SK-N-SH treated with all-trans-retinoic acid at 6 μM for 48 hours (cell line): ENCODE measurements at regions not wholly inside any gene's neighbourhood (a gene's known extent, or its start where the extent isn't known, plus 50 kb on each side); places are given as distances from the start of the nearest gene placed in this dataset.

Experiments
- ATAC-seq: fragments of 200-7000 bp; cut with Tn5 transposase; 3 replicates; pipeline ENCODE4 v1.9.1; 2020; ENCODE audit warnings: mild to moderate bottlenecking, moderate library complexity
- BACH2 ChIP-seq: fragments of 250-450 bp; sonication (Bioruptor Pico); IDR thresholded peaks from 2 replicates; pipeline ENCODE4 v1.9.0; 2021; ENCODE audit warnings: mild to moderate bottlenecking, borderline replicate concordance
- CSDC2 ChIP-seq: fragments of 250-450 bp; sonication (Bioruptor Pico); IDR thresholded peaks from 2 replicates; pipeline ENCODE4 v1.5.0; 2020; ENCODE audit warnings: mild to moderate bottlenecking, moderate library complexity
- CSRNP3 ChIP-seq: fragments of 250-450 bp; sonication (Bioruptor Pico); IDR thresholded peaks from 2 replicates; pipeline ENCODE4 v1.5.1; 2021; ENCODE audit warnings: mild to moderate bottlenecking, moderate library complexity
- ESRRG ChIP-seq: fragments of 250-450 bp; sonication (Bioruptor Pico); IDR thresholded peaks from 2 replicates; pipeline ENCODE4 v1.6.1; 2021; ENCODE audit warnings: mild to moderate bottlenecking
- OSR1 ChIP-seq: fragments of 250-450 bp; sonication (Bioruptor Pico); IDR thresholded peaks from 2 replicates; pipeline ENCODE4 v1.8.0; 2022; ENCODE audit warnings: moderate library complexity, mild to moderate bottlenecking, inconsistent platforms
- PPARA ChIP-seq: fragments of 250-450 bp; sonication (Bioruptor Pico); IDR thresholded peaks from 2 replicates; pipeline ENCODE4 v1.5.0; 2020; ENCODE audit warnings: mild to moderate bottlenecking, borderline replicate concordance
- SNAI2 ChIP-seq: fragments of 250-450 bp; sonication (Bioruptor Pico); IDR thresholded peaks from 2 replicates; pipeline ENCODE4 v1.5.0; 2020; ENCODE audit warnings: mild to moderate bottlenecking, moderate library complexity
- TCF4 ChIP-seq: fragments of 250-450 bp; sonication (Bioruptor Pico); IDR thresholded peaks from 2 replicates; pipeline ENCODE4 v1.8.0; 2021; ENCODE audit warnings: mild to moderate bottlenecking, moderate library complexity, borderline replicate concordance
- TOX ChIP-seq: fragments of 250-450 bp; sonication (Bioruptor Pico); IDR thresholded peaks from 2 replicates; pipeline ENCODE4 v1.8.0; 2021; ENCODE audit warnings: mild to moderate bottlenecking, moderate library complexity, borderline replicate concordance
- ZFP3 ChIP-seq: fragments of 250-450 bp; sonication (Bioruptor Pico); IDR thresholded peaks from 2 replicates; pipeline ENCODE4 v1.5.0; 2020; ENCODE audit warnings: mild to moderate bottlenecking, moderate library complexity
- ZFP30 ChIP-seq: fragments of 450-650 bp; formaldehyde crosslinking; IDR thresholded peaks from 2 replicates; pipeline ENCODE4 v1.5.0; 2022; ENCODE audit warnings: mild to moderate bottlenecking, moderate library complexity
- ZNF8 ChIP-seq: fragments of 450-650 bp; formaldehyde crosslinking; IDR thresholded peaks from 2 replicates; pipeline ENCODE4 v1.5.0; 2020; ENCODE audit warnings: mild to moderate bottlenecking, moderate library complexity
- TF ChIP-seq, protein P1 (sequence below): fragments of 250-450 bp; sonication (Bioruptor Pico); IDR thresholded peaks from 2 replicates; pipeline ENCODE4 v1.5.0; 2020; ENCODE audit warnings: mild to moderate bottlenecking, moderate library complexity
- TF ChIP-seq, protein P2 (sequence below): fragments of 250-450 bp; sonication (Bioruptor Pico); IDR thresholded peaks from 2 replicates; pipeline ENCODE4 v1.8.0; 2021; ENCODE audit warnings: low read depth, mild to moderate bottlenecking, moderate library complexity, borderline replicate concordance
- TF ChIP-seq, protein P3 (sequence below): fragments of 250-450 bp; sonication (Bioruptor Pico); IDR thresholded peaks from 2 replicates; pipeline ENCODE4 v1.8.0; 2020; ENCODE audit warnings: mild to moderate bottlenecking, moderate library complexity, borderline replicate concordance

DNA sequence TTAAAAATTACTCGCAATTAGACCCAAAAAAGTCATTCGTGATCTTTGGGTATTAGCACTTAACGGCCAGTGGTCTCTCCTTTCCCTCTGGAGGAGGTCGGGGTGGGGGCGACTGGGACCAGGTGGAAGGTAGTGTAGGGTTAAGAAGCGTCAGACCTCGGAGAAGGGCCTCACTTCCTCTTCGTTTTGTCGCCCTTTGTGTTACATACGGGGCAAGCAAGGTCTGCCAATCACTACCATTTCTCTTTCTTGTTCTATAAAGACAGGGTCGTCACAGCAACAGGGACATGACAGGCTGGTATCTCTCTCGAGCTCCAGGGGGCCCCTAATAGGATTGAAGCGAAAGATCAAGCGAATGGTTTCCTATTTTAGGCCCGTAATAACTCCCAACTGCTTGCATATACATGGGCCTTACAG lies 136.6 kb downstream of the INSIG2 start:
- TF ChIP-seq OSR1 (CRISPR knock-in tag) (no peak), CSDC2 (CRISPR knock-in tag) (no peak), BACH2 (CRISPR knock-in tag) (no peak), SNAI2 (CRISPR knock-in tag) (no peak), TOX (no peak), ESRRG (no peak)
- TF ChIP-seq, protein P1, sequence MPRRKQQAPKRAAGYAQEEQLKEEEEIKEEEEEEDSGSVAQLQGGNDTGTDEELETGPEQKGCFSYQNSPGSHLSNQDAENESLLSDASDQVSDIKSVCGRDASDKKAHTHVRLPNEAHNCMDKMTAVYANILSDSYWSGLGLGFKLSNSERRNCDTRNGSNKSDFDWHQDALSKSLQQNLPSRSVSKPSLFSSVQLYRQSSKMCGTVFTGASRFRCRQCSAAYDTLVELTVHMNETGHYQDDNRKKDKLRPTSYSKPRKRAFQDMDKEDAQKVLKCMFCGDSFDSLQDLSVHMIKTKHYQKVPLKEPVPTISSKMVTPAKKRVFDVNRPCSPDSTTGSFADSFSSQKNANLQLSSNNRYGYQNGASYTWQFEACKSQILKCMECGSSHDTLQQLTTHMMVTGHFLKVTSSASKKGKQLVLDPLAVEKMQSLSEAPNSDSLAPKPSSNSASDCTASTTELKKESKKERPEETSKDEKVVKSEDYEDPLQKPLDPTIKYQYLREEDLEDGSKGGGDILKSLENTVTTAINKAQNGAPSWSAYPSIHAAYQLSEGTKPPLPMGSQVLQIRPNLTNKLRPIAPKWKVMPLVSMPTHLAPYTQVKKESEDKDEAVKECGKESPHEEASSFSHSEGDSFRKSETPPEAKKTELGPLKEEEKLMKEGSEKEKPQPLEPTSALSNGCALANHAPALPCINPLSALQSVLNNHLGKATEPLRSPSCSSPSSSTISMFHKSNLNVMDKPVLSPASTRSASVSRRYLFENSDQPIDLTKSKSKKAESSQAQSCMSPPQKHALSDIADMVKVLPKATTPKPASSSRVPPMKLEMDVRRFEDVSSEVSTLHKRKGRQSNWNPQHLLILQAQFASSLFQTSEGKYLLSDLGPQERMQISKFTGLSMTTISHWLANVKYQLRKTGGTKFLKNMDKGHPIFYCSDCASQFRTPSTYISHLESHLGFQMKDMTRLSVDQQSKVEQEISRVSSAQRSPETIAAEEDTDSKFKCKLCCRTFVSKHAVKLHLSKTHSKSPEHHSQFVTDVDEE (CRISPR knock-in tag) = no peak
- TF ChIP-seq, all 23 proteins: peak for 0
- ATAC-seq = no peak

DNA sequence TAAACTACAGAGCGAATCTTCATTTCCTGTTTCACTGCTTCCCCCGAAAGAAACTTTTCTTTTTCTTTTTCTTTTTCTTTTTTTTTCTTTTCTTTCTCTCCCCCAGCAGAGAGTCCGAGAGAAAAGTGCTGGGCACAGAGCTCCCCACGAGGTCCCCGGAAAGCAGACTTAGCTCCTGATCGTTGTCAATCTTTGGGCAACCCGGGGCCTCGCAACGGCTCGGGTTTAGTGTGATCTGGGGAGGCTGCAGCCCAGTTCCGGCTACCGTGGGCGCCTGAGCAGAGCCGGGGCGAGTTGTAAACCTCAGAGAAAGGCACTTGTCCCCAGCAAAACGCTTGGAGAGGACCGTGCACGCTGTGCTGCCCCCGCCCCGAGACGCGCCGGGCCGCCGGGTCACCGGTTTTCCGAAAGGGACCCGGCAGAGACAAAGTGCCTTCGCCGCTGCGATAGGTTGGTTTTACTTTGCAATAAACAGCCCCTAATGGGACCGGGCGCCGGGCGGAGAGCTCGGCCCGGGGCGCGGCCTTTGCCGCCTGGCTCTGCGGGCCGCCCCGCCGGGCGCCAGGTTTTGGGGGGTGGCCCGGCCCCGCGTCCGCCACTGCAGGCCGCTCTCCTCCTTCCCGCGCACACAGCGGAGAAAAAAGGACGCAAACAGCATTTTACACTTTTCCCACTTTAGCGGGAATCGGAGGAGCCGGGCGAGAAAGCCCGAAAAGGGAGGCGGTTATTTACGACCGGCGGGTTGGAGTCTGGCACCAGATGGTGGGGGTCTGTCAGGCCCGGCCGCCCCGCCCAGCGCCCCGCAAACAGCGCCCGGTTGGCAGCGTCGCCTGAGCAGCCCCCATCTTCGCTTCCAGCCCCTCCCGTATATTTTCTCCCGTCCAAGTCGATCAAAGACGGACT lies 136.0 kb downstream of the INSIG2 start:
- ATAC-seq = peak; percentile 37

GRCh38 chr2:118223511-118223991 lies 135.3 kb downstream of the INSIG2 start:
- no peak for ATAC-seq
- no peak for TF ChIP-seq PPARA
- TF ChIP-seq CSDC2 (CRISPR knock-in tag) = no peak
- TF ChIP-seq ZNF8 (CRISPR knock-in tag) = no peak
- no peak for TF ChIP-seq SNAI2 (CRISPR knock-in tag)
- TF ChIP-seq, protein P2, sequence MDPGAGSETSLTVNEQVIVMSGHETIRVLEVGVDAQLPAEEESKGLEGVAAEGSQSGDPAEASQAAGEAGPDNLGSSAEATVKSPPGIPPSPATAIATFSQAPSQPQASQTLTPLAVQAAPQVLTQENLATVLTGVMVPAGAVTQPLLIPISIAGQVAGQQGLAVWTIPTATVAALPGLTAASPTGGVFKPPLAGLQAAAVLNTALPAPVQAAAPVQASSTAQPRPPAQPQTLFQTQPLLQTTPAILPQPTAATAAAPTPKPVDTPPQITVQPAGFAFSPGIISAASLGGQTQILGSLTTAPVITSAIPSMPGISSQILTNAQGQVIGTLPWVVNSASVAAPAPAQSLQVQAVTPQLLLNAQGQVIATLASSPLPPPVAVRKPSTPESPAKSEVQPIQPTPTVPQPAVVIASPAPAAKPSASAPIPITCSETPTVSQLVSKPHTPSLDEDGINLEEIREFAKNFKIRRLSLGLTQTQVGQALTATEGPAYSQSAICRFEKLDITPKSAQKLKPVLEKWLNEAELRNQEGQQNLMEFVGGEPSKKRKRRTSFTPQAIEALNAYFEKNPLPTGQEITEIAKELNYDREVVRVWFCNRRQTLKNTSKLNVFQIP (CRISPR knock-in tag) = no peak
- no peak for TF ChIP-seq BACH2 (CRISPR knock-in tag)
- TF ChIP-seq CSRNP3 (CRISPR knock-in tag) = no peak
- no peak for TF ChIP-seq ZFP3 (CRISPR knock-in tag)
- TF ChIP-seq TOX = no peak
- TF ChIP-seq TCF4 (CRISPR knock-in tag) = no peak
- no peak for TF ChIP-seq ESRRG

More for the DNA sequence above, 136.0 kb downstream of the INSIG2 start:
- TF ChIP-seq ZFP30 (CRISPR knock-in tag) (no peak), ZNF8 (CRISPR knock-in tag) (no peak), CSDC2 (CRISPR knock-in tag) (no peak), SNAI2 (CRISPR knock-in tag) (no peak)
- TF ChIP-seq, protein P2 (CRISPR knock-in tag) = no peak
- TF ChIP-seq, protein P3, sequence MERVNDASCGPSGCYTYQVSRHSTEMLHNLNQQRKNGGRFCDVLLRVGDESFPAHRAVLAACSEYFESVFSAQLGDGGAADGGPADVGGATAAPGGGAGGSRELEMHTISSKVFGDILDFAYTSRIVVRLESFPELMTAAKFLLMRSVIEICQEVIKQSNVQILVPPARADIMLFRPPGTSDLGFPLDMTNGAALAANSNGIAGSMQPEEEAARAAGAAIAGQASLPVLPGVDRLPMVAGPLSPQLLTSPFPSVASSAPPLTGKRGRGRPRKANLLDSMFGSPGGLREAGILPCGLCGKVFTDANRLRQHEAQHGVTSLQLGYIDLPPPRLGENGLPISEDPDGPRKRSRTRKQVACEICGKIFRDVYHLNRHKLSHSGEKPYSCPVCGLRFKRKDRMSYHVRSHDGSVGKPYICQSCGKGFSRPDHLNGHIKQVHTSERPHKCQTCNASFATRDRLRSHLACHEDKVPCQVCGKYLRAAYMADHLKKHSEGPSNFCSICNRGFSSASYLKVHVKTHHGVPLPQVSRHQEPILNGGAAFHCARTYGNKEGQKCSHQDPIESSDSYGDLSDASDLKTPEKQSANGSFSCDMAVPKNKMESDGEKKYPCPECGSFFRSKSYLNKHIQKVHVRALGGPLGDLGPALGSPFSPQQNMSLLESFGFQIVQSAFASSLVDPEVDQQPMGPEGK (CRISPR knock-in tag) = no peak
